Activated T-helper 1 cell treated with anti-CD3 and anti-CD28 coated beads, Interleukin-12 subunit alpha, Interleukin-12 subunit beta, Interleukin-2, Interleukin-4 antibody, amounts not matched to agents 30 ng/mL and 10 ng/mL and 1 ng/mL, durations not matched to agents 14 hours and 24 hours and 36 hours (primary cell): ENCODE measurements at regions not wholly inside any gene's neighbourhood (a gene's known extent, or its start where the extent isn't known, plus 50 kb on each side); places are given as distances from the start of the nearest gene placed in this dataset.

ENCODE experiments used
- DNase-seq: peaks from one replicate; pipeline ENCODE4 v3.0.0; 2021; ENCODE audit warnings: low spot score
- H3K27ac Mint-ChIP-seq: one replicate; pipeline ENCODE4 v1.8.0; 2021; ENCODE audit warnings: mild to moderate bottlenecking, mixed read lengths
- H3K27me3 Mint-ChIP-seq: one replicate; pipeline ENCODE4 v1.8.0; 2022; ENCODE audit warnings: mild to moderate bottlenecking, moderate library complexity, mixed read lengths; ENCODE audit not compliant: insufficient read depth
- H3K36me3 Mint-ChIP-seq: one replicate; pipeline ENCODE4 v1.8.0; 2021; ENCODE audit warnings: low read depth, mixed read lengths
- H3K4me1 Mint-ChIP-seq: one replicate; pipeline ENCODE4 v1.8.0; 2021; ENCODE audit warnings: low read depth, mixed read lengths
- H3K4me3 Mint-ChIP-seq: one replicate; pipeline ENCODE4 v1.8.0; 2021; ENCODE audit warnings: mild to moderate bottlenecking, moderate library complexity, mixed read lengths
- H3K9me3 Mint-ChIP-seq: one replicate; pipeline ENCODE4 v1.8.0; 2021; ENCODE audit warnings: mixed read lengths
- intact Hi-C: fragments of 100-400 bp; cut with micrococcal nuclease; formaldehyde crosslinking; loops from one replicate; pipeline ENCODE4 v1.15.1; 2024

- no peaks in the 10 kb centered on the region for H3K4me1 Mint-ChIP-seq
- peaks cover 5% of the 10 kb centered on the region for H3K27me3 Mint-ChIP-seq
- intact Hi-C loops = no loop called here
- H3K36me3 Mint-ChIP-seq = no peaks in the 10 kb centered on the region
- no peak for DNase-seq
- H3K9me3 Mint-ChIP-seq = no peaks in the 10 kb centered on the region
- H3K27ac Mint-ChIP-seq = no peak overlapping the region
- no peak overlapping the region for H3K4me3 Mint-ChIP-seq
Measured at GRCh38 chr6:119726086-119726485, 376.5 kb upstream of the MAN1A1 start.

- no peak overlapping the region for H3K4me3 Mint-ChIP-seq
- H3K27me3 Mint-ChIP-seq = peaks cover 10% of the 10 kb centered on the region
- peaks cover 6% of the 10 kb centered on the region for H3K4me1 Mint-ChIP-seq
- DNase-seq = no peak
- no peak overlapping the region for H3K27ac Mint-ChIP-seq
- intact Hi-C loops = no loop called here
- H3K36me3 Mint-ChIP-seq = no peaks in the 10 kb centered on the region
- no peaks in the 10 kb centered on the region for H3K9me3 Mint-ChIP-seq
Measured at GRCh38 chr6:119720160-119720559, 370.6 kb upstream of the MAN1A1 start.

- Mint-ChIP-seq H3K4me3 (no peak overlapping the region), H3K27me3 (peaks cover 7% of the 10 kb centered on the region), H3K36me3 (no peaks in the 10 kb centered on the region), H3K4me1 (peaks cover 6% of the 10 kb centered on the region), H3K9me3 (no peaks in the 10 kb centered on the region), H3K27ac (no peak overlapping the region)
- no peak for DNase-seq
- intact Hi-C loops = no loop called here
Measured at GRCh38 chr6:119717942-119718341, 368.4 kb upstream of the MAN1A1 start.

GRCh38 chr6:119716668-119717270, 367.2 kb upstream of the MAN1A1 start:
- Mint-ChIP-seq H3K36me3 (no peaks in the 10 kb centered on the region), H3K27ac (no peak overlapping the region), H3K27me3 (peaks cover 7% of the 10 kb centered on the region), H3K4me3 (no peak overlapping the region), H3K9me3 (no peaks in the 10 kb centered on the region), H3K4me1 (peaks cover 6% of the 10 kb centered on the region)
- DNase-seq = no peak
- intact Hi-C loops = no loop called here

GRCh38 chr6:119713903-119714302, 364.3 kb upstream of the MAN1A1 start:
- Mint-ChIP-seq H3K27ac (no peak overlapping the region), H3K4me1 (peaks cover 6% of the 10 kb centered on the region), H3K27me3 (peaks cover 7% of the 10 kb centered on the region), H3K9me3 (no peaks in the 10 kb centered on the region), H3K36me3 (no peaks in the 10 kb centered on the region), H3K4me3 (no peak overlapping the region)
- no peak for DNase-seq
- intact Hi-C loops = no loop called here

- H3K27me3 Mint-ChIP-seq = peaks cover 10% of the 10 kb centered on the region
- intact Hi-C loops = no loop called here
- no peak overlapping the region for H3K4me3 Mint-ChIP-seq
- H3K27ac Mint-ChIP-seq = no peak overlapping the region
- no peaks in the 10 kb centered on the region for H3K4me1 Mint-ChIP-seq
- H3K36me3 Mint-ChIP-seq = no peaks in the 10 kb centered on the region
- DNase-seq = no peak
- H3K9me3 Mint-ChIP-seq = no peaks in the 10 kb centered on the region
Measured at GRCh38 chr6:119686644-119687043, 337.1 kb upstream of the MAN1A1 start.

GRCh38 chr6:119686240-119686639, 336.7 kb upstream of the MAN1A1 start:
- Mint-ChIP-seq H3K4me1 (no peaks in the 10 kb centered on the region), H3K27ac (no peak overlapping the region), H3K9me3 (no peaks in the 10 kb centered on the region), H3K36me3 (no peaks in the 10 kb centered on the region), H3K4me3 (no peak overlapping the region), H3K27me3 (peaks cover 10% of the 10 kb centered on the region)
- no peak for DNase-seq
- intact Hi-C loops = no loop called here

- DNase-seq = no peak
- intact Hi-C loops = no loop called here
- Mint-ChIP-seq H3K4me1 (no peaks in the 10 kb centered on the region), H3K27me3 (peaks cover 3% of the 10 kb centered on the region), H3K36me3 (no peaks in the 10 kb centered on the region), H3K9me3 (no peaks in the 10 kb centered on the region), H3K4me3 (no peak overlapping the region), H3K27ac (no peak overlapping the region)
Measured at GRCh38 chr6:119683671-119684070, 334.1 kb upstream of the MAN1A1 start.

- H3K4me1 Mint-ChIP-seq = no peaks in the 10 kb centered on the region
- H3K9me3 Mint-ChIP-seq = no peaks in the 10 kb centered on the region
- no peaks in the 10 kb centered on the region for H3K36me3 Mint-ChIP-seq
- H3K27ac Mint-ChIP-seq = no peak overlapping the region
- no peak overlapping the region for H3K4me3 Mint-ChIP-seq
- DNase-seq = no peak
- H3K27me3 Mint-ChIP-seq = peaks cover 3% of the 10 kb centered on the region
- intact Hi-C loops = no loop called here
Measured at GRCh38 chr6:119683031-119683430, 333.5 kb upstream of the MAN1A1 start.

GRCh38 chr6:119678961-119679360, 329.4 kb upstream of the MAN1A1 start:
- Mint-ChIP-seq H3K4me3 (no peak overlapping the region), H3K9me3 (no peaks in the 10 kb centered on the region), H3K36me3 (no peaks in the 10 kb centered on the region), H3K4me1 (no peaks in the 10 kb centered on the region), H3K27me3 (peaks cover 12% of the 10 kb centered on the region), H3K27ac (no peak overlapping the region)
- no peak for DNase-seq
- intact Hi-C loops = no loop called here

GRCh38 chr6:119677384-119677783, 327.8 kb upstream of the MAN1A1 start:
- no peaks in the 10 kb centered on the region for H3K9me3 Mint-ChIP-seq
- no peaks in the 10 kb centered on the region for H3K36me3 Mint-ChIP-seq
- H3K27me3 Mint-ChIP-seq = peaks cover 15% of the 10 kb centered on the region
- no peak overlapping the region for H3K27ac Mint-ChIP-seq
- no peak for DNase-seq
- intact Hi-C loops = no loop called here
- no peaks in the 10 kb centered on the region for H3K4me1 Mint-ChIP-seq
- H3K4me3 Mint-ChIP-seq = no peak overlapping the region

- Mint-ChIP-seq H3K36me3 (no peaks in the 10 kb centered on the region), H3K9me3 (no peaks in the 10 kb centered on the region), H3K4me1 (no peaks in the 10 kb centered on the region), H3K4me3 (no peak overlapping the region), H3K27me3 (peaks cover 15% of the 10 kb centered on the region), H3K27ac (no peak overlapping the region)
- no peak for DNase-seq
- intact Hi-C loops = no loop called here
Measured at GRCh38 chr6:119676961-119677360, 327.4 kb upstream of the MAN1A1 start.

GRCh38 chr6:119676230-119676629, 326.7 kb upstream of the MAN1A1 start:
- no peaks in the 10 kb centered on the region for H3K9me3 Mint-ChIP-seq
- H3K27me3 Mint-ChIP-seq = peaks cover 16% of the 10 kb centered on the region
- no peak overlapping the region for H3K4me3 Mint-ChIP-seq
- intact Hi-C loops = no loop called here
- no peak for DNase-seq
- H3K27ac Mint-ChIP-seq = no peak overlapping the region
- H3K36me3 Mint-ChIP-seq = no peaks in the 10 kb centered on the region
- H3K4me1 Mint-ChIP-seq = no peaks in the 10 kb centered on the region

- no peaks in the 10 kb centered on the region for H3K36me3 Mint-ChIP-seq
Measured at GRCh38 chr6:119673741-119674140, 324.2 kb upstream of the MAN1A1 start.

More at GRCh38 chr6:119673741-119674140, 324.2 kb upstream of the MAN1A1 start:
- no peak overlapping the region for H3K4me3 Mint-ChIP-seq
- H3K9me3 Mint-ChIP-seq = no peaks in the 10 kb centered on the region
- no peak overlapping the region for H3K27ac Mint-ChIP-seq
- intact Hi-C loops = no loop called here
- H3K4me1 Mint-ChIP-seq = peaks cover 6% of the 10 kb centered on the region
- peaks cover 19% of the 10 kb centered on the region for H3K27me3 Mint-ChIP-seq
- no peak for DNase-seq
